Activated CD4-positive, alpha-beta T cell treated with anti-CD3 and anti-CD28 coated beads, Interleukin-2, amount 50 U/mL, for 48 hours (primary cell): ENCODE measurements at regions not wholly inside any gene's neighbourhood (a gene's known extent, or its start where the extent isn't known, plus 50 kb on each side); places are given as distances from the start of the nearest gene placed in this dataset.
"Not testable (repeated sequence)": the region's sequence is repeated elsewhere in the genome, so short reads cannot be mapped to it uniquely, and the experiment has no call there.

Experiments used
- DNase-seq, 2 experiments: peaks; one replicate each; pipeline ENCODE4 v3.0.0-alpha.2; 2020

DNA sequence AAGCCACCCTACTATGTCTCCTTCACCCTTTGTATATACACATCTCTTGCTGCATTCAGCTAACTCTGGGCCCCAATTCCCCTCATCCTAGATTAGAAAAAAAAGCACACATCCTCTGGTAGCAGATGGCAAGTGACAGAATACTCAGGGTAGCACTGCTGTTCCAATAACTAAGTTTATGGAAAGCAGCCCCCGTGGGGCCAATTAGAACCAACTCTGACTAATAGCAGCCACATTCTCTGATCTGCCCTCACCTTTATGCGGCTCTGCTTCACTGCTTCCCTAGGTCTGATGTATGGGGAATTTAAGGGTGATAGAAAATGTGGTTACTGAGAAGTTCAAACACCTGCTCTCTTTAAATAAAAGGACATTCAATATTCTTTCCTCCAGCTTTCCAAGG lies 74.9 kb upstream of the SETMAR start:
- no peak for DNase-seq

DNA sequence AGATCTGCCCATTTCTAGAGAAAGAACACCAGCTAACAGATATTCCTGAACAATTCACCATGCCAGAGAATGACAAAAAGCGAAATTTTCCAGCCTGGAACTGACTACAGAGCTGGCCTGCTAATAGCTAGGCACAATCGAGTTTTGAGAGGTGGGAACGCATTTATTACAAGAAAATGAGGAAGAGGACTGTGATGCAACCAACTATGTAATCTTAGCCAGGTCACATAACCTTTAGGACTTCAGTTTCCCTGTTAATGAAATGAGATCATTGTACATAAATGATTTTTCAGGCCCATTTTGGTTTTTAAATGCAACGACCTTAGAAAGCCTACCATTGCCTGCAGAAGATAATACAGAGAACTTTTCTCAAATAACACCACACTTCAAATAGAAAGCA lies 72.1 kb upstream of the SETMAR start:
- no peak for DNase-seq

DNA sequence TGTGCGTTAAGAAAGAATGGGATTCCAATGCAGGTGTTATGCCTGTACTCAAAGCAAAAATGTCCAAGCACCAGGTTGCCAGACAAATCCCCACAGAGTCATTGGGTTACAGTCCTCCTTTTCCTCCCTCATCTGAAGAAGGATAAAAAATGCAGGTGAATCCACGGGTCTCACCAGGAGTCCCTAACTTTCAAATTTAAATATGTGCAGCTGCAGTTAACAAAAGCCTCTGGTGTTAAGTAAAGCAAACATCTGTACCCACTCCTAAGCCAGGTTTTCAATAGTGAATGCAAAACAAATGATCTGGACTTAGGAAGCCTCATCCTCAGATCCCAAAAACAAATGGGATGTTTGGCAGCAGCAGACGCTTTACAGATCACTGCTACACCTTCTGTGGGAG lies 70.4 kb upstream of the SETMAR start:
- DNase-seq: no peak

DNA sequence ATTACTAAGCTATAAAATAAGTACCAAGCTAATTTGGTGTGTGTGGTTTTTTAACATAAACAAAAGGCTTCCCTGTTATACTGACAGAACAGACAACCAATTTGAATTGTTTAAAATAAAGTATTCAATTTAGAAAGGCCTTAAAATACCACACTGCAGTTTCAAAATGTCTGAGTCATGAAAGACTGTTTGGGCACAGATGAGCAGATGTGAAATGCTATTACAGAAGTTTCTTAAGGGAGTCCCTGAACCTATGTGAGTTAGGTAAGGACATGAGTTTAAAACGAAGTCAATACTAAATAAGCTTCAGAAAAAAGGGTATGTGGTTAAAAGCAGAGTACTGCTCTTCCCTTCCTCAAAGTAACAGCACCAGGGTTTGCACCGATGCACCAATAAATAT lies 69.7 kb upstream of the SETMAR start:
- no peak for DNase-seq

DNA sequence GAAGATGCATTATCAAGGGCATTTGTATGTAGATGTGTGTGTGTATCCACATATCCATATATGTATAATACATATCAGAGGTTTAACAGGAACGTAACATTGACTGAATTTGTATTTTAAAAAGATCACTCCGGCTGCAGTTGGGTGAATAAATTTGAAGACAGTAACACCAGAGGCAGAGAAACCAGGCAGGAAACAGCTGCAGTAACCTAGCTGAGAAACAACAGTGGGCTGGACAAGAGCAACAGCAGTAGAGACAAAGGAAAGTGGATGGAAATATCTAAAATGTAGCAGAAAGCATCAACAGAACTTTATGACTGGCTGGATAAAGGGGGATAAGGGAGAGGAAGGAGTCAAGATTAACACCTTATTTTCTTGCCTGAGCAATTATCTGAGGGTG lies 68.3 kb upstream of the SETMAR start:
- DNase-seq: no peak

DNA sequence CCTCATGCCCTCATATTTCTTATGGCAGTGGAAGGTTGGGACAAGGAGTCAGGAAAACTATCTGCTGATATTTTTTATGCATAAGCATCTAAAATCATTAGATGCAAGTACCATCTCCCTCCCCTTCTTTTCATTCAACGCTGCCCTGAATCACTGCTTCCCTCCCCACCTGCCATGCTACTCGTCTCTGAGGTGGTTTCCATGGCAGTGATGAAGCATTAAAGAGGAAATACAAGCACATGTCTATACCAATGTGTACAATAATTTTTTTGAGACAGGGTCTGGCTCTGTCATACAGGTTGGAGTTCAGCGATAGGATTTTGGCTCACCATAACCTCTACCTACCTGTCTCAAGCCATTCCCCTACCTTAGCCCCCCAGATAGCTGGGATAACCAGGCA lies 67.5 kb upstream of the SETMAR start:
- DNase-seq: no peak

DNA sequence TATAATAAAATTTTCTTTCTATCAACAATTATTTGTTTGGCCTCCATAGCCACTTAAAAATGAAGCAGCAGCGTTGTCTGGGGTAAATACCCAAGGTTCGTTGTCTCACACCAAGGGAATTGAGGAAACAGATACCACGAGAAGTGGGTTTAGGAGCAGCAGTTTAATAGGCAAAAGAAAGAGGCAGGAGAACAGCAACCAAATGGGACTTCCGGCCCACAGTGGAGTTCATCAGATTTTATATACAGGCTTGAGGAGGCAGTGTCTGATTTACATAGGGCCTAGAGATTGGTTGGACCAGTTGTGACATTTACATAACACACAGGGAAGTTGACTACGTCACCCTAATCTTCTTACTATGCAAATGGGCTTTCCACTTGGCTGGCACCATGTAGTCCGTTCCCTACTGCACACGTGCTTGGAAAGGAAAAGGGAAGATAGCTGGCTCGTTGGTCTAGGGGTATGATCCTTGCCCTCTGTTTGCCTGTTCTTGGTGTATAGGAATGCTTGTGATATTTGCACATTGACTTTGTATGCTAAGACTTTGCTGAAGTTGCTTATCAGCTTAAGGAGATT lies 61.5 kb upstream of the SETMAR start:
- no peak for DNase-seq

DNA sequence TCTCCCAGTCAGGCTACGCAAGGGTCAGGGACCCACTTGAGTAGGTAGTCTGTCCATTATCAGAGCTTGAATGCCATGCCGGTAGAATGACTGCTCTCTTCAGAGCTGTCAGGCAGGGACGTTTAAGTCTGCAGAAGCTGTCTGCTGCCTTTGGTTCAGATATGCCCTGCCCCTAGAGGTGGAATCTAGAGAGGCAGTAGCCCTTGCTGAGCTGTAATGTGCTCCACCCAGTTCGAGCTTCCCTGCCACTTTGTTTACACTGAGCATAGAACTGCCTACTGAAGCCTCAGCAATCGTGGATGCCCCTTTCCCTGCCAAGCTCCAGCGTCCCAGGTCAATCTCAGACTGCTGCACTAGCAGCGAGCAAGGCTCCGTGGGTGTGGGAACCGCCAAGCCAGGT lies 57.5 kb upstream of the SETMAR start:
- no peak for DNase-seq

DNA sequence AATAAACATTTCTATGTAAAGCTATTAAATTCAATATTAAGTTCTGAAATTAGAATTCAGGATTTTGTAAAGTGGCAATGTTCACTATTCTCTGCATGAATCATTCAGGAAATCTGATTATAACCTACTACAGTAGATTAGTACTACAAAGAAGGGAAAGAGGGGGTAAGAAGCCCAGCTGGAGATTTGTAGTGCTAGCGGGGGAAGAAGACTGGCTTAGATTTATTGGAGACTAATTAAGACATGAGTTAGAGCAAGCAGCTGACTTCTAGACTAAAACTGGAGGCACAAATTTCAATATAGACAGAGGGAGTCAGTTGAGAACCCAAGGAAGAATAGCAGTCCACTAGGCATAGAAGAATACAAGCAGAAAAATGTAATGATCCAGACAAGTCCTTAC lies 55.8 kb upstream of the SETMAR start:
- DNase-seq: no peak

DNA sequence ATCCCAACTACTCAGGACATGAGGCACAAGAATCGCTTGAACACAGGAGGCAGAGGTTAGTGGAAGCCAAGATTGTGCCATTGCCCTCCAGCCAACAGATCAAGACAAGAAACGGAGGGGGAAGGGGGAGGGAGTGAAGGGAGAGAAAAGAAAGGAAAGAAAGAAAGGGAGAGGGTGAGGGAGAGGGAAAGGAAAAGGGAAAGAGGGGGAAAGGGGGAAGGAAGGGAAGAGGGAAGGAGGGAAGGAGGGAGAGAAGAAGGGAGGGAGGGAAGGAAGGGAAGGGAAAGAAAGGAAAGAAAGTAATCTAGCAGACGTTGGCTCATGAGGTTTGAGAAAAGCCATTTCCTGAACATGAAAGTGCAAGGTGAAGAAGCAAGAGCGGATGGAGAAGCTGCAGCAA lies 53.1 kb upstream of the SETMAR start:
- no peak for DNase-seq

DNA sequence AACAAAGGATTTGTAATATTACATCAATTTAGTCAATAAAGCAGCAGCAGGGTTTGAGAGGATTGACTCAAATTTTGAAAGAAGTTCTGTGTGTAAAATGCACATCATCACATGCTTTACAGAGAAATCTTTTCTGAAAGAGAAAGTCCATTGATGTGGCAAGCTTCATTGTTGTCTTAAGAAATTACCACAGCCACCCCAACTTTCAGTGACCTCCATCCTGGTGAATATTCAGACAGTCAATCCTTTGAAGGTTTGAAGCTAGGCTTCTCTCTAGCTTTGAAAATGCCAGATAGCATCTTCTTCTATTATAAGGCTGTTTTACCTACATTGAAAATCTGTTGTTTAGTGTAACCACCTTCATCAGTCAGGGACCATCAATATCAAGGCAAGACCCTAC lies 51.8 kb upstream of the SETMAR start:
- no peak for DNase-seq

DNA sequence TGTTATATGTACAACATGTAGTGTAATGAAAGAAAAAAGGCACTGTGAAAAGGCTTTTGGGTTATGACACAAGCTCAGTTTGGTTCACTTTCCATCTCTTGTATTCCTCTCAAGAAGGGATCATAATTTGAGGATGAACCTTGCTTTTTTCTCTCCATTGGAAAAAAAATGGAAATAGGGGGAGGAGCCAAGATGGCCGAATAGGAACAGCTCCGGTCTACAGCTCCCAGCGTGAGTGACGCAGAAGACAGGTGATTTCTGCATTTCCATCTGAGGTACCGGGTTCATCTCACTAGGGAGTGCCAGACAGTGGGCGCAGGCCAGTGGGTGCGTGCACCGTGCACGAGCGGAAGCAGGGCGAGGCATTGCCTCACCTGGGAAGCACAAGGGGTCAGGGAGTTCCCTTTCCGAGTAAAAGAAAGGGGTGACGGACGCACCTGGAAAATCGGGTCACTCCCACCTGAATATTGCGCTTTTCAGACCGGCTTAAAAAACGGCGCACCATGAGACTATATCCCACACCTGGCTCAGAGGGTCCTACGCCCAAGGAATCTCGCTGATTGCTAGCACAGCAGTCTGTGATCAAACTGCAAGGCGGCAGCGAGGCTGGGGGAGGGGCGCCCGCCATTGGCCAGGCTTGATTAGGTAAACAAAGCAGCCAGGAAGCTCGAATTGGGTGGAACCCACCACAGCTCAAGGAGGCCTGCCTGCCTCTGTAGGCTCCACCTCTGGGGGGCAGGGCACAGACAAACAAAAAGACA lies 49.9 kb upstream of the SETMAR start:
- DNase-seq: not testable (repeated sequence)
